ENCODE measurements at regions not wholly inside any gene's neighbourhood (a gene's known extent, or its start where the extent isn't known, plus 50 kb on each side); places are given as distances from the start of the nearest gene placed in this dataset.

DNA sequence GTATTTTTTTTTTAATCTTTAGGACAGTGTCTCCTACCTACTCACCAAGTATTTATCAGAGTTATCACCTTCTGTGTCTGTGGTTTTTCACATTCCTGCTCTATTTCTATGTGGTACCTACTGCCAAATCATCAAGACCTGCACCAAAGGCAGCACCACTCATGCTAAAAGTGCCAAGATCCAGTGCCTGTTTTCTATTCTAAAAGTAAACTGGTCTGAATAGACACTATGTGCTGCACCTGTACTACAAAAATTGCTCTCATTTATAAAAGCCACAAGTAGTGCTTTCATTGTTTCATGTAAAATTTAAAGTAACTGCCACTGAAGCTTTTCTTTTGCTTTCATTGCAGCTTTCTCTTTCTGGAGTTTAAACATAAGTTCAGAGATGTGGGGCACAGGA, 103.9 kb upstream of the GULP1 start:
- no peak overlapping the region for H3K4me3 ChIP-seq
- no peak for TF ChIP-seq CTCF (IDR thresholded peaks at IDR 0.05; ENCODE audit: control extremely low read depth, extremely low read depth)
- ATAC-seq (ENCODE audit: insufficient read depth, low FRiP score) (no peak), DNase-seq (no peak)
- no peaks in the 10 kb centered on the region for H3K27me3 ChIP-seq (ENCODE audit: control insufficient read depth in 3 of 3, insufficient read depth in 3 of 3, low read length in 2 of 3)
- no peaks in the 10 kb centered on the region for H3K36me3 ChIP-seq (ENCODE audit: control insufficient read depth in 4 of 4, insufficient read depth in 4 of 4, low read length in 4 of 4)
- H3K9me3 ChIP-seq (ENCODE audit: control insufficient read depth in 4 of 4, insufficient read depth in 3 of 4, low read length in 3 of 4), result no peaks in the 10 kb centered on the region
- H3K27ac ChIP-seq (ENCODE audit: low read depth in 1 of 2, low read length in 1 of 2), result no peak overlapping the region
- no peaks in the 10 kb centered on the region for H3K4me1 ChIP-seq (ENCODE audit: control insufficient read depth in 5 of 5, insufficient read depth in 5 of 5, low read length in 5 of 5)
- H3K9ac ChIP-seq (ENCODE audit: insufficient read depth in 1 of 2, low read length in 2 of 2), result no peak overlapping the region

DNA sequence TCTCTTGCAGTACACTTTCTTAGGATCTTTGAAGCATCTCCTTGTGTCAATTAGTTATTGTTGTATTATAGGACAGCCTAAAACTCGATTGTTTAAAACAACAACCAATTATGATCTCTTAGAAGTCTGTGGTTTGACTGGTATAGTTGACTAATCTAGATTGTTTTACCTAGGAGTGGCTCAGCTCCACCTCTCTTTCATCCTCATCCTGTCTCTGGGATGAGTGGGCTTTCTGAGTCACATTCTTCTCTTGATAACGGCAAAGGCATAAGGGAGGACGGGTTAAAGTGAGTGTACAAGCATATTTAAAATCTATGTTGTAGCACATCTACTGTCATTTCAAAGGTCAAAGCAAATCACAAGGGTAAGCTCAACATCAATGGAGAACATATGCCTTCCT, 102.3 kb upstream of the GULP1 start:
- no peaks in the 10 kb centered on the region for H3K27me3 ChIP-seq (ENCODE audit: control insufficient read depth in 3 of 3, insufficient read depth in 3 of 3, low read length in 2 of 3)
- no peaks in the 10 kb centered on the region for H3K4me1 ChIP-seq (ENCODE audit: control insufficient read depth in 5 of 5, insufficient read depth in 5 of 5, low read length in 5 of 5)
- ATAC-seq (ENCODE audit: insufficient read depth, low FRiP score) (no peak), DNase-seq (no peak)
- no peak overlapping the region for H3K4me3 ChIP-seq
- H3K27ac ChIP-seq (ENCODE audit: low read depth in 1 of 2, low read length in 1 of 2), result no peak overlapping the region
- no peaks in the 10 kb centered on the region for H3K36me3 ChIP-seq (ENCODE audit: control insufficient read depth in 4 of 4, insufficient read depth in 4 of 4, low read length in 4 of 4)
- no peak for TF ChIP-seq CTCF (IDR thresholded peaks at IDR 0.05; ENCODE audit: control extremely low read depth, extremely low read depth)
- WGBS, 2 donors, result 86 to 90% methylated on average over 3 of the region's 3 CpGs
- no peak overlapping the region for H3K9ac ChIP-seq (ENCODE audit: insufficient read depth in 1 of 2, low read length in 2 of 2)
- no peaks in the 10 kb centered on the region for H3K9me3 ChIP-seq (ENCODE audit: control insufficient read depth in 4 of 4, insufficient read depth in 3 of 4, low read length in 3 of 4)

- Histone ChIP-seq H3K4me3 (no peak overlapping the region), H3K9ac (ENCODE audit: insufficient read depth in 1 of 2, low read length in 2 of 2) (no peak overlapping the region), H3K4me1 (ENCODE audit: control insufficient read depth in 5 of 5, insufficient read depth in 5 of 5, low read length in 5 of 5) (no peaks in the 10 kb centered on the region), H3K36me3 (ENCODE audit: control insufficient read depth in 4 of 4, insufficient read depth in 4 of 4, low read length in 4 of 4) (no peaks in the 10 kb centered on the region), H3K9me3 (ENCODE audit: control insufficient read depth in 4 of 4, insufficient read depth in 3 of 4, low read length in 3 of 4) (no peaks in the 10 kb centered on the region), H3K27ac (ENCODE audit: low read depth in 1 of 2, low read length in 1 of 2) (no peak overlapping the region), H3K27me3 (ENCODE audit: control insufficient read depth in 3 of 3, insufficient read depth in 3 of 3, low read length in 2 of 3) (no peaks in the 10 kb centered on the region)
- DNase-seq (no peak), ATAC-seq (ENCODE audit: insufficient read depth, low FRiP score) (no peak)
- 89 to 93% methylated on average over 1 of the region's 1 CpG for WGBS, 2 donors
- no peak for TF ChIP-seq CTCF (IDR thresholded peaks at IDR 0.05; ENCODE audit: control extremely low read depth, extremely low read depth)
Observed at GRCh38 chr2:188193230-188193629, 98.4 kb upstream of the GULP1 start.

- TF ChIP-seq CTCF (IDR thresholded peaks at IDR 0.05; ENCODE audit: control extremely low read depth, extremely low read depth), result no peak
- Histone ChIP-seq H3K36me3 (ENCODE audit: control insufficient read depth in 4 of 4, insufficient read depth in 4 of 4, low read length in 4 of 4) (no peaks in the 10 kb centered on the region), H3K27me3 (ENCODE audit: control insufficient read depth in 3 of 3, insufficient read depth in 3 of 3, low read length in 2 of 3) (no peaks in the 10 kb centered on the region), H3K27ac (ENCODE audit: low read depth in 1 of 2, low read length in 1 of 2) (no peak overlapping the region), H3K4me3 (no peak overlapping the region), H3K9ac (ENCODE audit: insufficient read depth in 1 of 2, low read length in 2 of 2) (no peak overlapping the region), H3K4me1 (ENCODE audit: control insufficient read depth in 5 of 5, insufficient read depth in 5 of 5, low read length in 5 of 5) (no peaks in the 10 kb centered on the region), H3K9me3 (ENCODE audit: control insufficient read depth in 4 of 4, insufficient read depth in 3 of 4, low read length in 3 of 4) (no peaks in the 10 kb centered on the region)
- WGBS, 2 donors, result 80 to 84% methylated on average over 2 of the region's 2 CpGs
- ATAC-seq (ENCODE audit: insufficient read depth, low FRiP score) (no peak), DNase-seq (peak in 2 of 3 donors; percentile 6 to 24)
Observed at GRCh38 chr2:188196343-188197008, 95.2 kb upstream of the GULP1 start.

Measured in lung (tissue), 11 donors.